ENCODE measurements at regions not wholly inside any gene's neighbourhood (a gene's known extent, or its start where the extent isn't known, plus 50 kb on each side); places are given as distances from the start of the nearest gene placed in this dataset.

- TF ChIP-seq POLR2A (IDR thresholded peaks at IDR 0.05) (no peak), CTCF (IDR thresholded peaks at IDR 0.05) (no peak)
- intact Hi-C loops (cut with DNase I): no loop called here
- DNase-seq (no peak), ATAC-seq (no peak)
- H3K27ac ChIP-seq: no peak overlapping the region
- peaks cover 0 to 8% (median 3%) of the 10 kb centered on the region in 9 donors for H3K27me3 ChIP-seq
- H3K36me3 ChIP-seq: no peaks in the 10 kb centered on the region
- no peaks in the 10 kb centered on the region for H3K9me3 ChIP-seq
- no peak overlapping the region for H3K4me3 ChIP-seq
- H3K4me1 ChIP-seq: no peaks in the 10 kb centered on the region
- WGBS, 4 donors: 74 to 89% (median 80%) methylated on average over 11 of the region's 11 CpGs
Measured at GRCh38 chr10:125513429-125514182, 169.4 kb downstream of the TEX36 start.

- intact Hi-C loops (cut with DNase I): no loop called here
- TF ChIP-seq POLR2A (IDR thresholded peaks at IDR 0.05) (no peak), CTCF (IDR thresholded peaks at IDR 0.05) (no peak)
- H3K36me3 ChIP-seq: no peaks in the 10 kb centered on the region
- 87 to 93% (median 90%) methylated on average over 9 of the region's 9 CpGs for WGBS, 4 donors
- H3K4me3 ChIP-seq: no peak overlapping the region
- no peaks in the 10 kb centered on the region for H3K4me1 ChIP-seq
- no peak for ATAC-seq
- H3K27me3 ChIP-seq: peaks cover 0 to 6% (median 0%) of the 10 kb centered on the region in 9 donors
- H3K27ac ChIP-seq: no peak overlapping the region
- no peaks in the 10 kb centered on the region for H3K9me3 ChIP-seq
- DNase-seq: no peak
Measured at GRCh38 chr10:125510998-125511397, 172.0 kb downstream of the TEX36 start.

GRCh38 chr10:125505648-125506047 is 177.3 kb downstream of the TEX36 start:
- no peak overlapping the region for H3K4me3 ChIP-seq
- H3K36me3 ChIP-seq: no peaks in the 10 kb centered on the region
- ATAC-seq (no peak), DNase-seq (no peak)
- H3K9me3 ChIP-seq: peaks cover 0 to 5% (median 0%) of the 10 kb centered on the region in 12 donors
- TF ChIP-seq POLR2A (IDR thresholded peaks at IDR 0.05) (no peak), CTCF (IDR thresholded peaks at IDR 0.05) (no peak)
- H3K4me1 ChIP-seq: no peaks in the 10 kb centered on the region
- no peak overlapping the region for H3K27ac ChIP-seq
- peaks cover 0 to 11% (median 2%) of the 10 kb centered on the region in 9 donors for H3K27me3 ChIP-seq
- intact Hi-C loops (cut with DNase I): no loop called here
- 61 to 69% (median 63%) methylated on average over 3 of the region's 3 CpGs for WGBS, 4 donors

- H3K4me3 ChIP-seq: no peak overlapping the region
- H3K27ac ChIP-seq: no peak overlapping the region
- H3K36me3 ChIP-seq: no peaks in the 10 kb centered on the region
- 75 to 82% (median 79%) methylated on average over 8 of the region's 8 CpGs for WGBS, 4 donors
- no peak for ATAC-seq
- H3K27me3 ChIP-seq: peaks cover 0 to 13% (median 2%) of the 10 kb centered on the region in 9 donors
- intact Hi-C loops (cut with DNase I): no loop called here
- no peaks in the 10 kb centered on the region for H3K4me1 ChIP-seq
- H3K9me3 ChIP-seq: peaks cover 0 to 5% (median 0%) of the 10 kb centered on the region in 12 donors
- DNase-seq: no peak
- TF ChIP-seq POLR2A (IDR thresholded peaks at IDR 0.05) (no peak), CTCF (IDR thresholded peaks at IDR 0.05) (no peak)
Measured at GRCh38 chr10:125502276-125502675, 180.7 kb downstream of the TEX36 start.
